ENCODE measurements at regions not wholly inside any gene's neighbourhood (a gene's known extent, or its start where the extent isn't known, plus 50 kb on each side); places are given as distances from the start of the nearest gene placed in this dataset.
"Not testable (repeated sequence)": the region's sequence is repeated elsewhere in the genome, so short reads cannot be mapped to it uniquely, and the experiment has no call there.

DNA sequence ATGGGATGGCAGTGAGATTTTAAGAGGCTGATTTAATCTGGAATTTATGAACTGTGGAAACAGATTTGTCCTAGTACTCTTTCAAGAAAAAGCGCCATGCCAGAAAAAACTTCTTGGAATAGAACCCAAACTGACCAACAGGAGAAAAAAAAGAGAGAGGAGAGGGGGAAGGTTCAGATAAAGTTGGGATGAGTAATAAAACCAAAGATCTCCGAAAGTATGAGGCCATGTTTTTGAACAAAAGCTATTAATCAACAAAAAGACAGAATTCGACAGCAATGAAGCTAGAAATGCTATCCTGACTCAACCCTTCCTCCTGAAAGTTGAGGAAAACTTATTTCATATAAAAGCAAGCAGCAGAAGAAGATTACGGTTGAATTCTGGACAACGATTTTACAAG lies 135.5 kb downstream of the CEMIP2 start:
- no peak for DNase-seq

DNA sequence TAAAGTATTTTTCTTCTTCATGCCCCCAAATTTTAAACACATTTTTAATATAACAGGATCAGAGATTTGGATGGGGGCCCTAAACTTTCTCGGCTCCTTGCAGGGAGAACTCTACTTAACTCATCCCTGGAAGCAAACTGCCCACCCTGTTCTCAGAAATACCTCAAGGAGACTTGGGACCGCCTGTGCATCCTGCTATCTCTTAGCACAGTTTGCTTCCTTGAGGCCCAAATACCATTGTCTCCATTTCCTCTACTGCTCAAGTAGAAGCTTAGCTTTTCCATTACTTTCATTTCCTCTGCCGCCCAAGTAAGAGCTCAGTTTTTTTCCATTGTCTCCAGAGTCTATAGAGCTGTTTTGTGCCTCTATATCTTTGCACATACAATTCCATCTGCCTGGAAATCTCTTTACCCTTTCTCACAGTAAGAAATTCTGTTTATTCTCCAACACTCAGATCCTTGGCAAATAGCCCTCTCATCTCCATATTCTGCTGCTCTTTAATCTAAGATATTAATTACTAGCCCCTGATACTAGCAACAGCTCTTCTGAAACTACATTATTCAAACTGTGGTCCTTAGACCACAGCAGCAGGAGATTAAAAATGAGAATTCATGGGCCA lies 137.8 kb downstream of the CEMIP2 start:
- no peak for DNase-seq

DNA sequence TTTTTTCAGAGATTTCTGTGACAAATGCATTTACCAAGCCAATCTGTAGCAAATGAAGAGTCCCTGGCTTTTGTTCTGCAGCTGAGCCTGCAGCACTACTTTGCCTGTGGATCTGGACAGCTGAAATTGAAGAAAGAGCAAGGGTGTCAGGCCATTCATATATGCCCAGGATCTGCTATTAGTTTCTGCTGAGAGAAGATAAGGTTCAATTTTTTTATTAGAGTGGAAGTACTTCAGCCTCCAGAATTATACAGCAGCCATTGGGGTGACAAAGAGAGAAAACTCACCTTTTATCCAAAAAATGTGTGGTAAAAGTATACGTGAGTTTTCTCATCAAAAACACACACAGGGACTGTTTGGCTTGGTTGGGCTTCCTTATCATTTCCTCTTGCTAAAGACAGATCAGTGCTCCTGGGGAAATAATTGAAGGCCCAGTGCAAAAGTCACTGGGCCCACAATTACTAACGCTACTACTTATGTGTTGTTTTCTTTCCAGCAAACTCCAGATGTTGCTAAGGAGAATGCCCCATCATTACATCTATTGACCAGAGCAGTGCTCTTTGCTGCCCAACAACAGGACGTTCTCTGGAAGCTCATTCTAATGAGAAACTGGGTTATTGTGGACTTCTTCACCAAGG lies 138.6 kb downstream of the CEMIP2 start:
- DNase-seq: no peak

DNA sequence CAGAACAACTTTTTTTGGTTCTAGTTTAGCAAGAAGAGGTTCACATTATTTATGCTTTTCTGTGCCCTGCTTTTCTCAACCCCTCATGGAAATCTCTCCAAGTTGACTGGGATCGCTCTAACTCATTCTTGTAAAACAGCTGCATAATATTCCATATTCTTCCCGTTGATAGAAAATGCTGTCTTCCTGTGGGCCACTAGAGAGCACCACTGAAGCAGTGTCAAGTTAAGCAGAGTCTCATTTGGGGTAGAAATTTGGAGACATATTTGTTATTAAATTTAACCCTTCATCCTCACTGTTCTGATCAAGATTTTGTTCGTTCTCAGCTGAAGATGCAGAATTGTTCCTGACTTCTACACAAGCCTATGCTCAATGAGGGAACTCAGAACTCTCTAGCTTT lies 140.1 kb downstream of the CEMIP2 start:
- DNase-seq: no peak

DNA sequence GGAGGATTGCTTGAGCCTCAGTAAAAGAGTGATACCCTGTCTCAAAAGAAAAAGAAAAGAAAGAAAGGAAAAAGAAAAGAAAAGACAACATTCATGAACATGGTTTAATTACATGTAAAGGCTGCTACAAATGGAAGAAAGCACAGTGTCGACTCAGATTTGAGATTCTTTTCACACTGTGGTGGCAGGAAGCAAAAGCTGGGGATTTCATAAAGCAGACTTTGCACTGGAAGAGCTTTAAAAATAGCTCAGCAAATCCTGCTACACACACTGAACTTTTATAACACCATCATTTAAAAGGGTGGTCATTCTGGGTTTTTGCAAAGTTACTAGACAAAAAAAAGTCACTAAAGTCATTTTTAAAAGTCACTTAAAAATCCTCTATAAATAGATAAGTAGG lies 140.8 kb downstream of the CEMIP2 start:
- DNase-seq: no peak

DNA sequence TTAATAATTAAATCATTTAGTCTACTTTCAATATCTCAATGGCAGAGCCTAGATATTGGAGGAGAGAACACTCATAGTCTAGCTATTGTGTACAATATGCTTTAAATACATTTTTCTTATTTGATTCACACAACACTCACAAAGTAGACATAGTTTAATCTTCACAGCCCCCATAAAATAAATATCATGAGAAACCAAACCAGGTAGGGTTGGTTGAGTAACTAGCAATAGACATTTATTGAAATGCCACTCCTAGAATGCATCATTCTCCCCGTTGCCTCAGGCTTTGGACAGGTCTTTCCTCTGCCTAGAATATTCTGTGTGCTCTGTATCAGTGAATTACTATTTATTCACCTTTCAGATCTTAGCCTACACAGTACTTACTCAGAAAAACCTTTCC lies 141.9 kb downstream of the CEMIP2 start:
- DNase-seq: no peak

DNA sequence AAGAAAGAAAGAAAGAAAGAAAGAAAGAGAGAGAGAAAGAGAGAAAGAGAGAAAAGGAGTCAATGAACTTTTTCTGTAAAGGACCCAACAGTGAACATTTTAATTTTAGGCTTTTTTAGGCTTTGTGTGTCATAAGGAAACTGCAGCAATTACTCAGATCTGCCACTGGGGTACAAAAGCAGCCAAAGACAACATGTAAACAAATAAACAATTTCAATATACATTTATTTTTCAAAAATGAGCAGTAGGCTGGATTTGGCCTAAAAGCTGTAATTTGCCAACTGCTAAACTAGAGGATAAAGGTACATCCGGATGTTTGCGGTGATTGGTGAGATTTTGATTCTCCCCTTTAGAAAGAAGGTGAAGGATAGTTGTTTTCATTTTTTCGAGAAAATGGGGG lies 143.6 kb downstream of the CEMIP2 start:
- no peak for DNase-seq

DNA sequence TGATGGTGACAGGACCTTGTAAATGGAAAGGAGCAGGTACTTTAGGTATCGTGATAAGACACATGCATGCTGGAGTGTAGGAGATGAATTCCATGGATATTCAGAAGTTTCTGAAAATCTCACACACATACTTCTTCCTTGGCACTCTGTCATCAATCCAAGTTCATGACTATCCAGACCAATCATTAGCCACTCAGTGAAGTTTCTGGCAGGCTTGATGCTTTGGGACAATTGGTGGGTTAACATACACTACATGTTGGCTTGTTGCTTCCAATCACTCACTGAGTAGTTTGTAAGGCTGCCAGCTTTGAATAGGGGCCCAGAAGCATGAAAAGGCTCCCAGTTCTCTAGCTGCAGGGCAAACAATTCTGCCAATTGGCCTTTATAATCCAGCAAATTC lies 147.6 kb downstream of the CEMIP2 start:
- DNase-seq: no peak

DNA sequence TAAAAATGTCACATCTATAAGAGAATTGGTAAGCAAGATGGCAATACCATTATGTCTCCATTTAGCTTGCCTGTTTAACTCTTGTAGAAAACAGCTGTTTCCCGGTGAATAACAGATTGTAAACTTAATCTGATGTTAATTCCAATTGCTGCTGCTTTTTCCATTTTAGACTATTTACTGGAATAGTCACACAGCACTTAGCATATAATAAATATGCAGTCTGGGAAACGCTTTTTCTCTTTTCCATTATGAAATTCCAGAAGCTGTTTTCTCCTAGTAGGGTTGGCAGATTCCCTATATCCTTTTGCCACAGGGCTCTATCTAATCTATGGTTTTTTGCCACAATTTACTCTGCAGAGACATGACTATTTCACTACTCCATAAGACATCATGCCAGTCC lies 148.0 kb downstream of the CEMIP2 start:
- DNase-seq: no peak

DNA sequence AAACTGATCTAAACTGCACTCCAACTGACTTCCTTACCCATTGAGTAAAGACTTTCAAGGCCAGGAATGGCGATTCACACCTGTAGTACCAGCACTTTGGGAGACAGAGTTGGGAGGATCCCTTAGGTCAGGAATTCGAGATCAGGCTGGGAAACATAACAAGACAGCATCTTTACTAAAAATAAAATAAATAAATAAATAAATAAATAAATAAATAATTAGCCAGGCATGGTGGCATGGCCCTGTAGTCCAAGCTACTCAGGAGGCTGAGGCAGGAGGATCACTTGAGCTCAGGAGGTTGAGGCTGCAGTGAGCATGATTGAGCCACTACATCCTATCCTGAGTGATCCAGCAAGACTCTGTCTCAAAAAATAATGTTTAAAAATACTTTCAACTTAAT lies 148.4 kb downstream of the CEMIP2 start:
- no peak for DNase-seq

DNA sequence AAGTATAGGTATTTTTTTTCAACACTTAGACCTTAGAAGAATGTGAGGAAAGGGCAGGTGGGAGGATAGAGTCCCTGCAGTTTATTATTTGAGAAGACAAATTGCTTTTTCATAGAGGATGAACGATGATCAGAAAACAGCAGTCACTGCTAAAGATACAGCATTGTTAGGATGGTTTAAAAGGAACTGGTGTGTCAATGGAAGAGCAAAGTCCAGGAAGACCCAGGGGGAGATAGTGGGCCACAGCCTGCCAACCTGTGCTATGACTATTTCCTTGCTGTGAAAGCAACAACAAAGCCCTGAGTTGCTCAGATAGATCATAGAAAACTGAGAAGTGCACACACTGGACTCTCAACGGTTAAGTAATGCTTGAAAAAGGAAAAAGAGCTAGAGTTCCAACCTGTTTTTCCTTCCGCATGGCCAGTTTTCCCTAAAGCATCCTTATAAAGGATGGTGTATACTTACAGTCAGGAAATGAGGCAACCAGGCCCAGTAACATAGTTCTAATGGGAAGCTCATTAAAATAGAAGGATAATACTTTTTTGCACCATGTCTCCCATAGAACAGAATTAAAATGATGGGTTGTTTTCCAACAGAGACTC lies 153.8 kb downstream of the CEMIP2 start:
- no peak for DNase-seq

DNA sequence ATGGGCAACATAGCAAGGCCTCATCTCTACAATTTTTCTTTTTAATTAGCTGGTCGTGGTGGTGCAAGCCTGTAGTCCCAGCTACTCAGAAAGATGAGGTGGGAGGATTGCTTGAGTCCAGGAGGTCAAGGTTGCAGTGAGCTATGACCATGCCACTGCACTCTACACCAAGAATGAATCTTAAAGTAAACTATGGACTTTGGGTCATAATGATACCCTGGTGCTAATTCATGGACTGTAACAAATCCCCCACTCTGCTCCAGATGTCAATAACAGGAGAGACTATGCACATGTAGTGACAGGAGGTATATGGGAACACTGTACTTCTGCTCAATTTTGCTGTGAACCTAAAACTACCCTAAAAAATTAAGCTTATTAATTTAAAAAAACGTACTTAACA lies 155.4 kb downstream of the CEMIP2 start:
- no peak for DNase-seq

DNA sequence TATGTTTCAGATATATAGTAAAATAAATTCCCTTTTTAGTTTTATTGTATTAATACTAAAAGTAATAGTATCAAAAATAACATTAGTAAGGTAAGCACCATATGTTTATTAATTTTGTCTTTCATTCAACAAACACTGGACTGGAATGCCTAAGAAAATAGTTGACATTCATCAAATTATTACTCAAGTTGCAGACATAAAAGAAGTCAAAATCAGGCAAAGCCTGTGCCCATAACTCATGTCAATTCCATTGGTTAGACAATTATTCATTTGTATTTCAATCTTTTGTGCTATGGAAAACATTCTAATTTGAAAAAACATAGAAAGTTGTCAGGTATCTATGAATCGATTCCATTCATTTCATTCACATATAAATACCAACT lies 158.9 kb downstream of the CEMIP2 start:
- DNase-seq: no peak

DNA sequence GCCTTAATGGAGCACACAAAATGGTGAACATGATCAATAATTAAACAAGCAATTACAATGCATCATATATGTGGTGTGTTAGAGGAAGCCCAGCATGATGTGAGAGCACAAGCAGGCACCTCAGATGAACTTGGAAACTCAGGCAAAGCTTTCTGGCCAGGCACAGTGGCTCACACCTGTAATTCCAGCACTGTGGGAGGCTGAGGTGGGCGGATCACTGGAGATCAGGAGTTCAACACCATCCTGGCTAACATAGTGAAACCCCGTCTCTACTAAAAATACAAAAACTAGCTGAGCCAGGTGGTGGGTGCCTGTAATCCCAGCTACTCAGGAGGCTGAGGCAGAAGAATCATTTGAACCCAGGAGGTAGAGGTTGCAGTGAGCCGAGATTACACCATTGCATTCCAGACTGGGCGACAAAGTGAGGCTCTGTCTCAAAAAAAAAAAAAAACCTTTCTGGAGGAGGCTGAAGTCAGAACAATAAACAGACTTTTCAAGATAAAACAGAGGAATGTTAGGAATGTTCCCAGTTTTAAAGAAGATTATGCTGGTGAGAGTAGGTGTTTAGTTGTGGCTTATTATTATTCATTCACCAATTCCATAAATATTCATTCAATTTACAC lies 159.4 kb downstream of the CEMIP2 start:
- no peak for DNase-seq

DNA sequence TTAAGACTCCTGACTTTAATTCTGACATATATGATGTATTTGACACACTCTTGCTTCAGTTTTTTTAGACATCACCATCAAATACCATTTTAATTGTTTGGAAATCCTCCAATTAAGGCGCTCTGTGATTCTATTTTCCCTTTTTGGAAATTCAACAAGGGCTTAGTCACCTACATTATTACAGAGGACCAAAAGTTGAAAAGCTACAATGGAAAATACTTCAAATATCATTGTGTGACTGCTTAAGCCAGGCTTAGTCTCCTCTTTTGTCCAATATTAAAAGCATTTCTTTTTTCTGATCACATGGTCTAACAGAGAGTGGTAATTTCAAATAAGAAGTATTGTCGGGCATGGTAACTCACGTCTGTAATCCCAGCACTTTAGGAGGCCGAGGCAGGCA lies 160.3 kb downstream of the CEMIP2 start:
- no peak for DNase-seq

DNA sequence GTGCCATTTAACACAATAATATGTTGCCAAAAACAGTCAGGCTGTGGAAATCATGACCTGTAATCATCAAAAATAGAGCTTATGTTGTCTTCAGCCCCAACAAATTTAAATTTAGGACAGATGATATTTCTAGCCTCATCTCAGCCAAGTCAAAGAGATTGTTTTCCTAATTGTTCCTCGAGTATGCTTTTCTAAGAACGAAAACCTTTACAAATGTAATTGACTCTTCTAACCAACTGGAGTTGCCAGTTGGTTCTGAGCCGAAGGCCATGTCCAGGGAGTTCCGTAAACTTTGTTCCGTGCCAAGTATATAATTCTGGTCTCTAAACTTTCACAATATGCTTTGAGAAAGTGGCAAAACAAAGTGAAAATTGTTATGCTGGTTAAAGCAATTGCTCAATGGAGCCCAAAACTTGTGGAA lies 160.8 kb downstream of the CEMIP2 start:
- DNase-seq: no peak

DNA sequence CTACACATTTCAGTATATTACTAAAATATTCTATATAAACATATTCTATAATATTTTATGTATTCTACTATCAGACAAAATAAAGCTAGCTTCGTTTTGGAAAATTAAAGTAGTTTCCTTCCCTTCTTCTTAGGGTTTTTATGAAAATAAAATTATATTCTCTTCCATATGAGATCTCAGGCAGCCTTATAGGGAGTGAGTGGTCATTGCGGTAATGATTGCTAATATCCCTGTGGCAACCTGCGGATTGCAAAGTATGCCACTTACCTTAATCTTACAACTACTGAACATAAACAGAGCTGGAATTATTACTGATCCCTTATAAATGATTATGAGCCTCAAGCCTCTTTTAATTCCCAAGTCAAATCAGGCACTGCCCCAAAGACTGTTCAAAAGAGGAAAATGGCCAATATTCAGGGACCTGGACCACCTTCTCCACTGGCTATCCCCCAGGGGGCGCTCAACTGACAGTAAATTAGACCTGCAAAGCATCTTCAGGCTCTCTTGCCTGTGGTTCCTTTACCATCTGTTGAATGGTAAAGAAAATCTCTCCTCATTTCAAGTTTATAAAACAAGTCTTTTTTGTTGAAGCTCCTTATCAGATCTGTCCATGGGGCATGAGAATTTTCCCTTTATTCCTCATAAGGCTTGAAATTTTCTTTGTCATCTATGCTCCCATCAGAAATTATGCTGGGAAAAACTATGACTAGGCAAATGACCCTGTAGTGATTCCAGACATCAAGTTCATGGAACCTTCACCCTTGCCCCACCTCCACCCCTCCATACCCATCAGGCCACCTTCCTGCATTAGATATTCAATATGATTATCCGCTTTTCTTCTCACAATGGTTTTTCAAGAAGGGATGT lies 163.9 kb downstream of the CEMIP2 start:
- peak; percentile 84 to 86 for DNase-seq

DNA sequence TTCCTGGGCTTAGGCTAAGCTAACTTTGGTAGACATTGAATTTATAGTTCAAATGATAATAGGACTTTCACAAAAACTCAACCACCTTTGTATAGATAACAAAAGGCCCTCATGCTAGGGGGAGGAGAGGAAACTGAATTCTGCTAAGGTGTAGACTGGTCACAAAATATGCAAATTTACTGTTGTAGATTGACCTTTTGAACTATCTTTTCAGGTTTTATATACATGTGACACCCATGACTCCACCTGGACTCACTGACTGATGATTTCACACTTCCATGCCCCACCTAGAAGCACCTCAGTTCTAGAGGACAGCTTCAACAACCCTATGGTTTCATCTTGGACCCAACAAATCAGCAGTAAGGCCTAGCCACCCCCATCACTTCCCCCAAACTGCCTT lies 165.7 kb downstream of the CEMIP2 start:
- no peak for DNase-seq

DNA sequence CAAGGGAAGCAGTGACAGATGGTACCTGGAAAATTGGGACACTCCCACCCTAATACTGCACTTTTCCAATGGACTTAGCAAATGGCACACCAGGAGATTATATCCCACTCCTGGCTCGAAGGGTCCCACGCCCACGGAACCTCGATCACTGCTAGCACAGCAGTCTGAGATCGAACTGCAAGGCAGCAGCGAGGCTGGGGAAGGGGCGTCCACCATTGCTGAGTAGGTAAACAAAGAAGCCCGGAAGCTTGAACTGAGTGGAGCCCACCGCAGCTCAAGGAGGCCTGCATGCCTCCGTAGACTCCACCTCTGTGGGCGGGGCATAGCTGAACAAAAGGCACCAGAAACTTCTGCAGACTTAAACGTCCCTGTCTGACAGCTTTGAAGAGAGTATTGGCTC lies 172.6 kb downstream of the CEMIP2 start:
- not testable (repeated sequence) for DNase-seq

DNA sequence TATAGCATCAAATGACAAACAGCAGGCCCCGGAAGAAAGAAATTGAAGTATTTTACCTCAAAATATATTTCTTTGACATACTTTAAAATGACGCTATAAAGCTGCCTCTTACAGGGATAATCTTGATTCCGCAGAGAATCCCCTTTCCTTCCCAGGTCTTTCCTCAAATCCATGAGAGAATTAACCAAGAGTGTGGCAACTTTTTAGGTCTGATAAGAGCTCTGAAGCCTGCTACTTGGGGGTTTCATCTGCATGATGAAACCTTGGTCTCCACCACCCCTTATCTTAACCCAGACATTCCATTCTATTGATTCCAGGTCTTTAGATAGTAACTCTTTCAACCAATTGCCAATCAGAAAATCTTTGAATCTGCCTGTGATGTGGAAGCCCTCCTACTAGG lies 173.8 kb downstream of the CEMIP2 start:
- no peak for DNase-seq

DNA sequence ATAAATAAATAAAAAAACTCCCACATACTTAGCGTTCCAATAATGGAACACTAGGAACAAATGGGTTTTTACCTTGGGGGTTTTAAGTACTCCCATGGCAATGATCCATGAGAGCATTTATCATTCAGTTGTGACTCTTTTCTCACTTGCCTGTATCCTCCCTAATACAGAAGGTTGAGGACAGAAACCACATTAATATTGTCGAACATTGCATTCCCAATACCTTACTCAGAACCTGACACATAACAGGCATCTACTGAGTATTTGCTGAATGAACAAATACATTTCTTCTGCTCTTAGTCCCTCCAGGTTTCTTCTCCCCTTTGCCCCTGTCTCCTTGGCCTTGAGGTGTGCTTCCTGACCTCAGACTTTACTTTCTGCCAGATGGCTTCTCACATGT lies 175.9 kb downstream of the CEMIP2 start:
- no peak for DNase-seq

DNA sequence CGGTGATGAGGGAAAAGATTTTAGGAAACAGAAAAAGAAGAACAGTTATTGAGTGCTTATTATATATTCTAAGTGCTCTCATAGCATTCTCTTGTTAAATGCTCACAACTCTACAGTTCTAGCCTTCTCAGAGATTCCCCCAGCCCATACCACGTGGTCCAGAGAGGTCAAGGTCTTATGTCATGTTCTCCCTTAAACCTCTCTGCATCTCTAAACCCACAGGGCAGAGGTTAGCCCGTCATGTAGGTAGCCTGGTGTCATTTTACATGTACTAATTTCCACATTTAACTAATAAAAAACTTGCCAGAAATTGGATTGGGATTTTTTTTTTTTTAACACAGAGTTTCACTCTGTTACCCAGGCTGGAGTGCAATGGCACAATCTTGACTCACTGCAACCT lies 178.0 kb downstream of the CEMIP2 start:
- no peak for DNase-seq

DNA sequence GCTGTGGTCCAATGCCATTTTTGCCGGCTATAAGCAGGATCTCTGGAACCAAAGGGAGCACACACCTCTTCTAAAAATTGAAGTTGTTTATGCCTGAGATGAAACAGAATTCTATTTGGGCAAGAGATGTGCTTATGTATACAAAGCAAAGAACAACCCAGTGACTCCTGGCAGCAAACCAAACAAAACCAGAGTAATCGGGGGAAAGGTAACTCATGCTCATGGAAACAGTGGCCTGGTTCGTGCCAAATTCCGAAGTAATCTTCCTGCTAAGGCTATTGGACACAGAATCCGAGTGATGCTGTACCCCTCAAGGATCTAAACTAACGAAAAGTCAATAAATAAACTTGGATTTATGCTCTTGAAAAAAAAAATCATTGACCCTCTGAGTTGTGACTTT lies 178.7 kb downstream of the CEMIP2 start:
- no peak for DNase-seq

Measured in stimulated activated CD4-positive, alpha-beta T cell treated with anti-CD3 and anti-CD28 coated beads, Interleukin-2, amount 100 ng/mL, for 24 hours (primary cell).